ENCODE measurements at regions not wholly inside any gene's neighbourhood (a gene's known extent, or its start where the extent isn't known, plus 50 kb on each side); places are given as distances from the start of the nearest gene placed in this dataset.

DNA sequence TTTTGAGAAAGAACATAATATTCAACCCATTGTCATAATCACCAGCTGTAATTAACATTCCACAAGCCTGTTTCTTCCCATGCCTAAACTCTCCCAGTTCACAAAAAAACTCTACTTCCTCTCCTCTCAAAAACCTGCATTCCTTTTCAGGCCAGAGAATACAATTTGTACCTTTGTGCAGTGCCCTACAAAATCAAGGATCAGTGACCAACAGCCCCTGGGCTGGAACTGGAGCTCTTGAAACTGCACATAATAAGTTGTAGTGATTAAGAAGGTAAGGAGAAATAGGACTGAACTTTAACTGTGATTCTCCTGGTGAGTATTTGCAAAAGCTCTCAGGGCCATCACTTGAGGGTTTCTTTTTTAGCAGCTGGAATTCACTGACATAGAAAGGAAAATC is 472.7 kb downstream of the RFC3 start:
- no peak for DNase-seq (ENCODE audit: low spot score)
- TF ChIP-seq, protein P1, sequence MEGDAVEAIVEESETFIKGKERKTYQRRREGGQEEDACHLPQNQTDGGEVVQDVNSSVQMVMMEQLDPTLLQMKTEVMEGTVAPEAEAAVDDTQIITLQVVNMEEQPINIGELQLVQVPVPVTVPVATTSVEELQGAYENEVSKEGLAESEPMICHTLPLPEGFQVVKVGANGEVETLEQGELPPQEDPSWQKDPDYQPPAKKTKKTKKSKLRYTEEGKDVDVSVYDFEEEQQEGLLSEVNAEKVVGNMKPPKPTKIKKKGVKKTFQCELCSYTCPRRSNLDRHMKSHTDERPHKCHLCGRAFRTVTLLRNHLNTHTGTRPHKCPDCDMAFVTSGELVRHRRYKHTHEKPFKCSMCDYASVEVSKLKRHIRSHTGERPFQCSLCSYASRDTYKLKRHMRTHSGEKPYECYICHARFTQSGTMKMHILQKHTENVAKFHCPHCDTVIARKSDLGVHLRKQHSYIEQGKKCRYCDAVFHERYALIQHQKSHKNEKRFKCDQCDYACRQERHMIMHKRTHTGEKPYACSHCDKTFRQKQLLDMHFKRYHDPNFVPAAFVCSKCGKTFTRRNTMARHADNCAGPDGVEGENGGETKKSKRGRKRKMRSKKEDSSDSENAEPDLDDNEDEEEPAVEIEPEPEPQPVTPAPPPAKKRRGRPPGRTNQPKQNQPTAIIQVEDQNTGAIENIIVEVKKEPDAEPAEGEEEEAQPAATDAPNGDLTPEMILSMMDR (IDR thresholded peaks at IDR 0.05; ENCODE audit: extremely low read depth, missing control alignments): no peak

DNA sequence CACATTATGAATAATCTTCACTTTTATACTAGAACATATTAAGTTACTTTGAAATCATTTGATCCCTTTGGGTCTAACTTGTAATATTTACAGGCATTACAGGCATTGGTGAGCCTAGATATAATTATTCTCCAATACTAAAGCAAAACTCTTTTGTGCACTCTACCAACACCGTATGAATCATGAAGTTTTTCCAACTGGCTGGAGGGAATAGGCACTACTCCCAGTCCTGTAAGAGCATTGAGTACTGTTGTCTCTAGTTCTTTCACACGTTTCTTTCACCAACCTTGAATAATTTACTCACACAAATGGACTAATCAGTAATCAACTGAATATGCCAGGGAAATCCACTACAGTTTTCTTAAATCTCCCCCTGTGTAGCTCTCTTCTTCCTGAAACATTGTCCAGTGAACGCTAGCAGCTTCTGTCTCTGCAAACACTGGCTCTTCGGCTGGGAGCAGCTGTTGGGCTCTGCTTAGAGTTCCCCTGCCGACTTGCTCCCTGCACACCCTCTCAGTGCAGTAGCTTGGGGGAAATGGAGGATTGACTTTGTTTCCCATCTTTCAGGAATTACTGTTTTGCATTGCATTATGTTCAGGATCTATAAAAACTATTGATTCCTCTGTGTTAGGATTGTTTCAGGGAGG is 476.7 kb downstream of the RFC3 start:
- DNase-seq (ENCODE audit: low spot score): no peak
- TF ChIP-seq, protein P1 (IDR thresholded peaks at IDR 0.05; ENCODE audit: extremely low read depth, missing control alignments): no peak

DNA sequence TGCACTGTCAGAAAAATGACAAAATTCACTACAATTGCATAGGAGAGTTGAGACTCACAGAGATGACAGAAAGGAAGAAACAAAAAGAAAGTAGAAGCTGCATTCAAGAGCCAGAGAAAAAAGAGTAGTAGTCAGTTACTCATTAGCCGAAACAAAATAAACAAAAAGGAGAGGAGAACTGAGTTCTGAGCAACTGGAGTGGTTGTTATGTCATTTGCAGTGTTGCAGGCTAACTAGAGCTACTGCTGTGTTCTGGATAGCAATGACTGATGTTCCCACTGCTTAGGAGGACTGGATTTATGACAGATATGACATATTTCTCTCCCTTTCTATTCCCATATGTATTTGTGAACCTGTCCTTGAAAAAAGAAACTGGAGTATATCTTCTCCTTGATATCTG is 482.6 kb downstream of the RFC3 start:
- TF ChIP-seq, protein P1 (IDR thresholded peaks at IDR 0.05; ENCODE audit: extremely low read depth, missing control alignments): no peak
- no peak for DNase-seq (ENCODE audit: low spot score)

GRCh38 chr13:34302596-34302995 is 484.6 kb downstream of the RFC3 start:
- TF ChIP-seq, protein P1 (IDR thresholded peaks at IDR 0.05; ENCODE audit: extremely low read depth, missing control alignments): no peak

GRCh38 chr13:34303346-34303745 is 485.4 kb downstream of the RFC3 start:
- TF ChIP-seq, protein P1 (IDR thresholded peaks at IDR 0.05; ENCODE audit: extremely low read depth, missing control alignments): no peak
- no peak for DNase-seq (ENCODE audit: low spot score)

More at GRCh38 chr13:34302596-34302995, 484.6 kb downstream of the RFC3 start:
- no peak for DNase-seq (ENCODE audit: low spot score)

GRCh38 chr13:34307607-34308006 is 489.7 kb downstream of the RFC3 start:
- TF ChIP-seq, protein P1 (IDR thresholded peaks at IDR 0.05; ENCODE audit: extremely low read depth, missing control alignments): no peak
- no peak for DNase-seq (ENCODE audit: low spot score)

DNA sequence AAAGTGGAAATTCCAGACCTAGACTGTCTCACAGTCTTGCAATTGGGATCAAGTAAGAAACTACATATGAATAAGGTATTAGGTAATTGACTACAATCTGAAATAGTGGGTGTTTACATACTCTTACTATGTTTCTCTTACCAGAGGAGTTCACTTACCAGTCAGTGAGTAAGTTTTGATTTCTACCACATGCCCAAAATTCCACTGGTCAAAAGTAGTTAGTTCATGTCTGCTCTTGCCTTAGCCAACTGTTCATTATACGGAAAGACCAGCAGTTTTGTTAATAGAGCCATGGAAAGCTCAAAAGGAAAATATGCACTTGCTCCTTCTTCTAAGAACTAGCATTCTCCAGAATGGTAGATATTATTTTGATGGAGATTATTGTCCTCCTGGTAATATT is 490.8 kb downstream of the RFC3 start:
- TF ChIP-seq, protein P1 (IDR thresholded peaks at IDR 0.05; ENCODE audit: extremely low read depth, missing control alignments): no peak
- no peak for DNase-seq (ENCODE audit: low spot score)
